MCF 10A (cell line): ENCODE measurements at regions not wholly inside any gene's neighbourhood (a gene's known extent, or its start where the extent isn't known, plus 50 kb on each side); places are given as distances from the start of the nearest gene placed in this dataset.

ENCODE experiments used
- BruUV-seq: library from RNA; stranded (reverse); fragments of 400-500 nt; replicated peaks from 2 replicates; lab custom pipeline; 2021; lab: Mats Ljungman, UMichigan
- CTCF ChIA-PET: fragments of 300-600 bp; sonication (Branson Sonifier 250); formaldehyde crosslinking; extraction: SDS; loops from one replicate; lab custom pipeline; 2021; ENCODE audit warnings: antibody characterized with exemption, inconsistent platforms; lab: Yijun Ruan, JAX
- POLR2A ChIA-PET: fragments of 300-600, 350-650 bp; sonication (Branson Sonifier 250); formaldehyde crosslinking; extraction: SDS; loops from one replicate; lab custom pipeline; 2020; ENCODE audit warnings: antibody characterized with exemption, inconsistent platforms; lab: Yijun Ruan, JAX
- DNase-seq: peaks from one replicate; pipeline ENCODE4 v3.0.0-alpha.2; 2018; ENCODE audit not compliant: unreplicated experiment
- H3K27ac Mint-ChIP-seq: one replicate; pipeline ENCODE4 v1.8.0; 2022; ENCODE audit warnings: mild to moderate bottlenecking, low read depth, mixed read lengths; ENCODE audit not compliant: unreplicated experiment
- H3K27me3 Mint-ChIP-seq: one replicate; pipeline ENCODE4 v1.8.0; 2022; ENCODE audit warnings: mixed read lengths; ENCODE audit not compliant: insufficient read depth, unreplicated experiment
- H3K36me3 Mint-ChIP-seq: one replicate; pipeline ENCODE4 v1.8.0; 2022; ENCODE audit warnings: mild to moderate bottlenecking, moderate library complexity, mixed read lengths; ENCODE audit not compliant: insufficient read depth, unreplicated experiment
- H3K4me1 Mint-ChIP-seq: one replicate; pipeline ENCODE4 v1.8.0; 2022; ENCODE audit warnings: mixed read lengths; ENCODE audit not compliant: insufficient read depth, unreplicated experiment
- H3K4me3 Mint-ChIP-seq: one replicate; pipeline ENCODE4 v1.8.0; 2022; ENCODE audit warnings: mild to moderate bottlenecking, moderate library complexity, mixed read lengths; ENCODE audit not compliant: unreplicated experiment
- H3K9me3 Mint-ChIP-seq: one replicate; pipeline ENCODE4 v1.8.0; 2022; ENCODE audit warnings: mixed read lengths; ENCODE audit not compliant: unreplicated experiment
- CTCF ChIP-seq: fragments of 200-600 bp; IDR thresholded peaks from one replicate; pipeline ENCODE4 v1.8.0; 2022; ENCODE audit warnings: antibody characterized with exemption, mild to moderate bottlenecking; ENCODE audit not compliant: unreplicated experiment
- intact Hi-C: fragments of 100-400 bp; cut with micrococcal nuclease; formaldehyde crosslinking; loops from 2 replicates; pipeline ENCODE4 v1.14.1; 2022

- Mint-ChIP-seq H3K27me3 (no peaks in the 10 kb centered on the region), H3K4me1 (no peaks in the 10 kb centered on the region), H3K4me3 (no peak overlapping the region), H3K9me3 (no peaks in the 10 kb centered on the region), H3K27ac (no peak overlapping the region), H3K36me3 (no peaks in the 10 kb centered on the region)
- DNase-seq: no peak
- intact Hi-C loops: no loop called here
- CTCF ChIA-PET: no interaction called here
- no peak for TF ChIP-seq CTCF
- POLR2A ChIA-PET: no interaction called here
- no TSS peak for BruUV-seq
Observed at GRCh38 chr5:28958581-28958980, 1920.2 kb upstream of the CDH9 start.

- H3K36me3 Mint-ChIP-seq: no peaks in the 10 kb centered on the region
- DNase-seq: no peak
- TF ChIP-seq CTCF: no peak
- POLR2A ChIA-PET: no interaction called here
- no peaks in the 10 kb centered on the region for H3K27me3 Mint-ChIP-seq
- CTCF ChIA-PET: no interaction called here
- intact Hi-C loops: no loop called here
- no peak overlapping the region for H3K27ac Mint-ChIP-seq
- H3K4me1 Mint-ChIP-seq: no peaks in the 10 kb centered on the region
- no peak overlapping the region for H3K4me3 Mint-ChIP-seq
- H3K9me3 Mint-ChIP-seq: no peaks in the 10 kb centered on the region
- BruUV-seq: no TSS peak
Observed at GRCh38 chr5:28957450-28957849, 1919.1 kb upstream of the CDH9 start.

- no peak for DNase-seq
- Mint-ChIP-seq H3K9me3 (no peaks in the 10 kb centered on the region), H3K4me3 (no peak overlapping the region), H3K27ac (no peak overlapping the region), H3K36me3 (no peaks in the 10 kb centered on the region), H3K4me1 (no peaks in the 10 kb centered on the region), H3K27me3 (no peaks in the 10 kb centered on the region)
- intact Hi-C loops: no loop called here
- TF ChIP-seq CTCF: no peak
- BruUV-seq: no TSS peak
- POLR2A ChIA-PET: no interaction called here
- CTCF ChIA-PET: no interaction called here
Observed at GRCh38 chr5:28954074-28954473, 1915.7 kb upstream of the CDH9 start.

GRCh38 chr5:28947865-28948264, 1909.5 kb upstream of the CDH9 start:
- no peak for DNase-seq
- intact Hi-C loops: no loop called here
- no peaks in the 10 kb centered on the region for H3K27me3 Mint-ChIP-seq
- H3K36me3 Mint-ChIP-seq: no peaks in the 10 kb centered on the region
- CTCF ChIA-PET: interaction anchor here (0.7 kb wide), 1 partner anchor 85 kb away, joined by 3 read pairs; no protein-coding TSS in a partner anchor
- no peak overlapping the region for H3K4me3 Mint-ChIP-seq
- H3K9me3 Mint-ChIP-seq: no peaks in the 10 kb centered on the region
- TF ChIP-seq CTCF: no peak
- no peak overlapping the region for H3K27ac Mint-ChIP-seq
- BruUV-seq: no TSS peak
- no peaks in the 10 kb centered on the region for H3K4me1 Mint-ChIP-seq
- POLR2A ChIA-PET: no interaction called here
